K562 (cell line): ENCODE measurements at regions not wholly inside any gene's neighbourhood (a gene's known extent, or its start where the extent isn't known, plus 50 kb on each side); places are given as distances from the start of the nearest gene placed in this dataset.

Experiments used
- ATAC-seq: fragments of 200-7000 bp; cut with Tn5 transposase; 3 replicates; pipeline ENCODE4 v1.9.1; 2020; ENCODE audit warnings: moderate library complexity
- BruUV-seq: library from RNA; stranded (reverse); fragments of 400-500 nt; replicated peaks from 2 replicates; lab custom pipeline; 2021; lab: Mats Ljungman, UMichigan
- CTCF ChIA-PET: fragments of 300-600 bp; formaldehyde crosslinking; extraction: SDS; loops from one replicate; lab custom pipeline; 2021; ENCODE audit warnings: low intra/inter-chr PET ratio; lab: Yijun Ruan, JAX
- POLR2A ChIA-PET: fragments of 300-600, 350-650 bp; sonication (Branson Sonifier 250); formaldehyde crosslinking; extraction: SDS; loops from one replicate; lab custom pipeline; 2021; ENCODE audit warnings: antibody characterized with exemption, inconsistent platforms; lab: Yijun Ruan, JAX
- DNase-seq, 4 experiments: peaks; one replicate each; pipeline versions ENCODE4 v3.0.0 to v3.0.0-alpha.2; 2011 to 2018; ENCODE audit warnings: low spot score in 3 of 4, mixed read lengths in 3 of 4; ENCODE audit errors: extremely low read depth in 1 of 4
- FAIRE-seq: peaks from 2 replicates; lab custom pipeline; 2011; peaks lifted over from hg19 to GRCh38; lab: Jason Lieb, UNC
- H2AFZ ChIP-seq: 2 replicates; pipeline ENCODE4 v1.6.0; 2011; ENCODE audit warnings: low read depth, low read length, control low read depth, inconsistent platforms
- H3K27ac ChIP-seq: fragments of 200-600 bp; 3 replicates; pipeline ENCODE4 v1.8.0; 2011; ENCODE audit warnings: low read depth, mild to moderate bottlenecking, control low read depth, inconsistent platforms, low read length, moderate library complexity, mixed read lengths; ENCODE audit errors: extremely low read depth
- H3K27me3 ChIP-seq, 2 experiments: fragments of 300-600 bp in 1 of 2; 2 replicates in 1 of 2; 3 replicates in 1 of 2; pipeline versions ENCODE4 v1.6.0 to v1.8.0; 2011; ENCODE audit warnings: inconsistent platforms in 2 of 2, low read length in 2 of 2, mild to moderate bottlenecking in 1 of 2, mixed read lengths in 1 of 2, moderate library complexity in 1 of 2; ENCODE audit not compliant: control insufficient read depth in 2 of 2, insufficient read depth in 2 of 2
- H3K36me3 ChIP-seq: fragments of 300-600 bp; 3 replicates; pipeline ENCODE4 v1.8.0; 2011; ENCODE audit warnings: mild to moderate bottlenecking, low read length, inconsistent platforms; ENCODE audit not compliant: control insufficient read depth, insufficient read depth
- H3K4me1 ChIP-seq, 2 experiments: fragments of 200-600 bp in 1 of 2; replicated peaks in 1 of 2; 2 replicates in 1 of 2; 3 replicates in 1 of 2; pipeline versions ENCODE4 v1.5.1 to v1.8.0; 2011; ENCODE audit warnings: inconsistent platforms in 2 of 2, low read length in 2 of 2, mild to moderate bottlenecking in 1 of 2, mixed read lengths in 1 of 2, moderate library complexity in 1 of 2; ENCODE audit not compliant: control insufficient read depth in 2 of 2, insufficient read depth in 2 of 2
- H3K4me2 ChIP-seq: 2 replicates; pipeline ENCODE4 v1.6.1; 2011; ENCODE audit warnings: low read length, control low read depth, inconsistent platforms, mixed read lengths; ENCODE audit not compliant: insufficient read depth
- H3K4me3 ChIP-seq: fragments of 200-600 bp; sonication (generic), shearing (Covaris generic); 2 replicates; pipeline ENCODE4 v1.5.1; 2016; ENCODE audit warnings: control low read depth, inconsistent platforms
- H3K79me2 ChIP-seq: fragments of 200-600 bp; 3 replicates; pipeline ENCODE4 v1.8.0; 2011; ENCODE audit warnings: low read length, inconsistent platforms; ENCODE audit not compliant: control insufficient read depth, insufficient read depth
- H3K9ac ChIP-seq, 2 experiments: 2 replicates each; pipeline versions ENCODE4 v1.6.0 to v1.6.1; 2011; ENCODE audit warnings: low read depth in 2 of 2, low read length in 2 of 2, control low read depth in 1 of 2, inconsistent platforms in 1 of 2, mild to moderate bottlenecking in 1 of 2, mixed read lengths in 1 of 2; ENCODE audit not compliant: insufficient read depth in 1 of 2
- H3K9me1 ChIP-seq: one replicate; pipeline ENCODE4 v1.6.0; 2011; ENCODE audit warnings: inconsistent platforms, mild to moderate bottlenecking, low read length, moderate library complexity; ENCODE audit not compliant: control insufficient read depth, insufficient read depth
- H3K9me3 ChIP-seq: replicated peaks from 2 replicates; pipeline ENCODE4 v1.5.1; 2011; ENCODE audit warnings: low read depth, low read length, inconsistent platforms; ENCODE audit not compliant: control insufficient read depth, insufficient read depth
- H4K20me1 ChIP-seq: replicated peaks from 2 replicates; pipeline ENCODE4 v1.6.1; 2011; ENCODE audit warnings: low read length, inconsistent platforms, mixed read lengths; ENCODE audit not compliant: control insufficient read depth, insufficient read depth
- FOXA1 ChIP-seq: fragments of 450-650 bp; IDR thresholded peaks from 2 replicates; pipeline ENCODE4 v1.6.1; 2016; ENCODE audit warnings: mild to moderate bottlenecking, borderline replicate concordance
- MBD1 ChIP-seq: fragments of 250-450 bp; sonication (Bioruptor Pico); IDR thresholded peaks from 2 replicates; pipeline ENCODE4 v1.8.0; 2022; ENCODE audit warnings: inconsistent platforms
- NUFIP1 ChIP-seq: fragments of 450-650 bp; IDR thresholded peaks from 2 replicates; pipeline ENCODE4 v1.6.1; 2018; ENCODE audit not compliant: partially characterized antibody
- SLC30A9 ChIP-seq: fragments of 250-450 bp; sonication (Bioruptor Pico); IDR thresholded peaks from 2 replicates; pipeline ENCODE4 v1.8.0; 2022; ENCODE audit warnings: mild to moderate bottlenecking, moderate library complexity
- SMARCA5 ChIP-seq: fragments of 450-650 bp; IDR thresholded peaks from 2 replicates; pipeline ENCODE4 v1.6.1; 2016
- ZHX1 ChIP-seq: fragments of 150-350 bp; conservative IDR thresholded peaks from 2 replicates; pipeline ENCODE4 v1.6.1; 2014; ENCODE audit warnings: low read length
- ZNF224 ChIP-seq: sonication (generic); formaldehyde crosslinking; IDR thresholded peaks from 2 replicates; pipeline ENCODE4 v1.8.0; 2022; ENCODE audit warnings: mild to moderate bottlenecking, missing genetic modification reagents
- ZNF384 ChIP-seq: IDR thresholded peaks from 2 replicates; pipeline ENCODE4 v1.6.1; 2012; ENCODE audit warnings: low read depth, low read length, improper control_type of control experiment
- ZNF707 ChIP-seq: fragments of 250-450 bp; sonication (Bioruptor Pico); conservative IDR thresholded peaks from 2 replicates; pipeline ENCODE4 v1.8.0; 2022; ENCODE audit warnings: inconsistent platforms, mild to moderate bottlenecking, moderate library complexity
- in situ Hi-C: fragments of 300-500 bp; cut with MboI; formaldehyde crosslinking; loops from 4 replicates; pipeline ENCODE4 v1.15.0; 2018; ENCODE audit warnings: inconsistent platforms, mixed read lengths
- intact Hi-C: fragments of 100-400 bp; cut with micrococcal nuclease; formaldehyde crosslinking; loops from 2 replicates; pipeline ENCODE4 v1.14.2; 2022
- TF ChIP-seq, protein P1 (sequence below): fragments of 450-650 bp; IDR thresholded peaks from 2 replicates; pipeline ENCODE4 v1.6.1; 2016; ENCODE audit warnings: antibody characterized with exemption

GRCh38 chr16:63629272-63629671, 1492.6 kb downstream of the CDH11 start:
- no peaks in the 10 kb centered on the region for H3K79me2 ChIP-seq
- TF ChIP-seq, protein P1, sequence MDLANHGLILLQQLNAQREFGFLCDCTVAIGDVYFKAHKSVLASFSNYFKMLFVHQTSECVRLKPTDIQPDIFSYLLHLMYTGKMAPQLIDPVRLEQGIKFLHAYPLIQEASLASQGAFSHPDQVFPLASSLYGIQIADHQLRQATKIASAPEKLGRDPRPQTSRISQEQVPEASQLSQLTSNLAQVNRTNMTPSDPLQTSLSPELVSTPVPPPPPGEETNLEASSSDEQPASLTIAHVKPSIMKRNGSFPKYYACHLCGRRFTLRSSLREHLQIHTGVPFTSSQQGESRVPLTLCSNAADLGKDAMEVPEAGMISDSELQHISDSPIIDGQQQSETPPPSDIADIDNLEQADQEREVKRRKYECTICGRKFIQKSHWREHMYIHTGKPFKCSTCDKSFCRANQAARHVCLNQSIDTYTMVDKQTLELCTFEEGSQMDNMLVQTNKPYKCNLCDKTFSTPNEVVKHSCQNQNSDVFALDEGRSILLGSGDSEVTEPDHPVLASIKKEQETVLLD = no peak
- no peak for TF ChIP-seq FOXA1
- TF ChIP-seq, all 486 proteins: peak for 0
- FAIRE-seq (no peak), DNase-seq (no peak), ATAC-seq (no peak)
- Histone ChIP-seq H3K36me3 (no peaks in the 10 kb centered on the region), H2AFZ (no peak overlapping the region), H4K20me1 (no peaks in the 10 kb centered on the region), H3K4me2 (no peak overlapping the region), H3K9me1 (no peaks in the 10 kb centered on the region), H3K9me3 (no peaks in the 10 kb centered on the region; the same call in 1 of the 2 replicates), H3K27me3 (no peaks in the 10 kb centered on the region), H3K27ac (no peak overlapping the region), H3K9ac (no peak overlapping the region), H3K4me1 (no peaks in the 10 kb centered on the region), H3K4me3 (no peak overlapping the region)
- in situ Hi-C loops (no loop called here), intact Hi-C loops (no loop called here)
- BruUV-seq = no TSS peak
- ChIA-PET POLR2A (no interaction called here), CTCF (no interaction called here)

GRCh38 chr16:63628812-63629211, 1493.1 kb downstream of the CDH11 start:
- ChIA-PET POLR2A (no interaction called here), CTCF (no interaction called here)
- no TSS peak for BruUV-seq
- no peaks in the 10 kb centered on the region for H3K4me1 ChIP-seq
- no peaks in the 10 kb centered on the region for H4K20me1 ChIP-seq
- intact Hi-C loops (no loop called here), in situ Hi-C loops (no loop called here)
- no peaks in the 10 kb centered on the region for H3K27me3 ChIP-seq
- DNase-seq (no peak), ATAC-seq (no peak), FAIRE-seq (no peak)
- H3K9ac ChIP-seq = no peak overlapping the region
- no peaks in the 10 kb centered on the region; the same call in 1 of the 2 replicates for H3K9me3 ChIP-seq
- no peaks in the 10 kb centered on the region for H3K9me1 ChIP-seq
- no peak overlapping the region for H2AFZ ChIP-seq
- H3K79me2 ChIP-seq = no peaks in the 10 kb centered on the region
- no peak overlapping the region for H3K27ac ChIP-seq
- no peaks in the 10 kb centered on the region for H3K36me3 ChIP-seq
- H3K4me2 ChIP-seq = no peak overlapping the region
- H3K4me3 ChIP-seq = no peak overlapping the region
- TF ChIP-seq ZHX1 (no peak), ZNF384 (no peak), SLC30A9 (CRISPR knock-in tag) (no peak), NUFIP1 (no peak), SMARCA5 (no peak), MBD1 (CRISPR knock-in tag) (no peak), ZNF707 (CRISPR knock-in tag) (no peak), ZNF224 (CRISPR knock-in tag) (no peak)
- TF ChIP-seq, protein P1 = no peak
